ENCODE measurements at regions not wholly inside any gene's neighbourhood (a gene's known extent, or its start where the extent isn't known, plus 50 kb on each side); places are given as distances from the start of the nearest gene placed in this dataset.

- TF ChIP-seq POLR2A (IDR thresholded peaks at IDR 0.05) (no peak), CTCF (IDR thresholded peaks at IDR 0.05) (no peak)
These were observed 117.0 kb downstream of the RFC3 start for GRCh38 chr13:33934951-33935371.

Data from Peyer's patch (tissue), 4 donors.